NCI-H748 treated with DMSO at 0.1 percent for 48 hours (cell line): ENCODE measurements at regions not wholly inside any gene's neighbourhood (a gene's known extent, or its start where the extent isn't known, plus 50 kb on each side); places are given as distances from the start of the nearest gene placed in this dataset.

Experiments
- DNase-seq: peaks from one replicate; lab custom pipeline; 2025; lab: John Stamatoyannopoulos, UW

GRCh38 chr6:94535798-94536197 lies 1041.5 kb upstream of the MANEA start:
- DNase-seq, result no peak

- DNase-seq, result no peak
Measured at GRCh38 chr6:94511502-94512088, 1065.7 kb upstream of the MANEA start.

- no peak for DNase-seq
Measured at GRCh38 chr6:94510877-94511276, 1066.5 kb upstream of the MANEA start.

- no peak for DNase-seq
Measured at GRCh38 chr6:94501516-94501915, 1075.8 kb upstream of the MANEA start.

GRCh38 chr6:94498099-94498498 lies 1078.7 kb upstream of the EPHA7 start:
- no peak for DNase-seq

- DNase-seq, result no peak
Measured at GRCh38 chr6:94494500-94494899, 1075.1 kb upstream of the EPHA7 start.

- DNase-seq, result no peak
Measured at GRCh38 chr6:94487371-94487770, 1068.0 kb upstream of the EPHA7 start.

- peak; percentile 65 for DNase-seq
Measured at GRCh38 chr6:94478133-94479005, 1059.0 kb upstream of the EPHA7 start.

GRCh38 chr6:94468830-94469229 lies 1049.5 kb upstream of the EPHA7 start:
- no peak for DNase-seq

GRCh38 chr6:94464018-94464510 lies 1044.7 kb upstream of the EPHA7 start:
- no peak for DNase-seq

GRCh38 chr6:94463306-94463705 lies 1043.9 kb upstream of the EPHA7 start:
- no peak for DNase-seq

GRCh38 chr6:94462231-94462630 lies 1042.9 kb upstream of the EPHA7 start:
- DNase-seq, result no peak

- DNase-seq, result no peak
Measured at GRCh38 chr6:94456266-94456665, 1036.9 kb upstream of the EPHA7 start.

GRCh38 chr6:94454231-94454630 lies 1034.9 kb upstream of the EPHA7 start:
- no peak for DNase-seq

GRCh38 chr6:94446120-94446519 lies 1026.8 kb upstream of the EPHA7 start:
- DNase-seq, result no peak

GRCh38 chr6:94443701-94444100 lies 1024.3 kb upstream of the EPHA7 start:
- no peak for DNase-seq

- DNase-seq, result no peak
Measured at GRCh38 chr6:94424692-94425091, 1005.3 kb upstream of the EPHA7 start.

GRCh38 chr6:94417363-94417762 lies 998.0 kb upstream of the EPHA7 start:
- DNase-seq, result no peak

- DNase-seq, result no peak
Measured at GRCh38 chr6:94414041-94414440, 994.7 kb upstream of the EPHA7 start.

GRCh38 chr6:94401311-94401710 lies 982.0 kb upstream of the EPHA7 start:
- peak; percentile 15 for DNase-seq

GRCh38 chr6:94394822-94395221 lies 975.5 kb upstream of the EPHA7 start:
- DNase-seq, result no peak

GRCh38 chr6:94389218-94389617 lies 969.9 kb upstream of the EPHA7 start:
- DNase-seq, result no peak

- no peak for DNase-seq
Measured at GRCh38 chr6:94377835-94378234, 958.5 kb upstream of the EPHA7 start.
